ENCODE measurements at regions not wholly inside any gene's neighbourhood (a gene's known extent, or its start where the extent isn't known, plus 50 kb on each side); places are given as distances from the start of the nearest gene placed in this dataset.

DNA sequence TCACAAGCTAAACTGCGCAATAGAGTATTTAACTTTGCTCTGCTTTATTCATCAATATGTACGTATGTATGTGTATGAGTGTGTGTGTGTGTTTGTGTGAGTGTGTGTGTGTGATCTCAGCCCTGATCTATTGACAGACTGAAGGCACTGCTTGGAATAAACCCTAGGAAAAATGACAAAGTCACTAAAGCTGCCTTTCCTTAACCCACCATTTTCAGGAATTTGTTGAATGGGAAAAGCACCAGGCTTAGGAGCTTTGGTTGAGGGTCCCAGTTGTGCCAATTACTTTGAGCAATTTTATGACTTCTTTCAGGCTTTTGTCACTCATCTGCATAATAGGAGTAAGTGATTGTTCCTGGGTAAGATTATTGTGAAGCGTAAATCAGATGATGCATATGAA lies 108.6 kb upstream of the TLR4 start:
- H3K27me3 ChIP-seq (ENCODE audit: insufficient read depth, low read length) = no peaks in the 10 kb centered on the region
- H3K4me1 ChIP-seq (ENCODE audit: insufficient read depth, low read length) = no peaks in the 10 kb centered on the region
- H3K4me3 ChIP-seq (ENCODE audit: low read length) = no peak overlapping the region
- H2AFZ ChIP-seq (ENCODE audit: low read depth, low read length) = no peak overlapping the region
- H3K36me3 ChIP-seq (ENCODE audit: insufficient read depth, low read length) = no peaks in the 10 kb centered on the region
- H3K9me3 ChIP-seq (ENCODE audit: low read length) = no peaks in the 10 kb centered on the region

DNA sequence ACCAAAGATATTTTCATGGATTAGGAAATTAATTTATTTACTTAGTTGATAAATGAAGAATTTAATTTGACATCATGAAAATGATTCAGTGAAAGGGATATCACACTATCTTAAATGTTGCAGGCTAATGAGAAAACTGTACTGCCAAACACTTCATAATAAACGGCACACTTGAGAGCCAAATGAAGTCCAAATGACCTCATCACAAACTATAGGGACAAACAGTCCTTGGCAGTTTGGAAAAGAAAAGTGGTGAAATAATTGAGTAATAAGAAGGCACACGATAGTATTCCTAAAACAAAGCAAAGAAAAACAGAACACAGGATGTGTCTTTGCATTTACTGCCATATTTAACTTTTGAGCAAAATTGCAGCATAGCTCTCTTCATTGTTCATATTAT lies 116.9 kb upstream of the TLR4 start:
- no peaks in the 10 kb centered on the region for H3K9me3 ChIP-seq (ENCODE audit: low read length)
- H3K4me3 ChIP-seq (ENCODE audit: low read length) = no peak overlapping the region
- no peak overlapping the region for H2AFZ ChIP-seq (ENCODE audit: low read depth, low read length)
- H3K36me3 ChIP-seq (ENCODE audit: insufficient read depth, low read length) = no peaks in the 10 kb centered on the region
- no peaks in the 10 kb centered on the region for H3K4me1 ChIP-seq (ENCODE audit: insufficient read depth, low read length)
- no peaks in the 10 kb centered on the region for H3K27me3 ChIP-seq (ENCODE audit: insufficient read depth, low read length)

DNA sequence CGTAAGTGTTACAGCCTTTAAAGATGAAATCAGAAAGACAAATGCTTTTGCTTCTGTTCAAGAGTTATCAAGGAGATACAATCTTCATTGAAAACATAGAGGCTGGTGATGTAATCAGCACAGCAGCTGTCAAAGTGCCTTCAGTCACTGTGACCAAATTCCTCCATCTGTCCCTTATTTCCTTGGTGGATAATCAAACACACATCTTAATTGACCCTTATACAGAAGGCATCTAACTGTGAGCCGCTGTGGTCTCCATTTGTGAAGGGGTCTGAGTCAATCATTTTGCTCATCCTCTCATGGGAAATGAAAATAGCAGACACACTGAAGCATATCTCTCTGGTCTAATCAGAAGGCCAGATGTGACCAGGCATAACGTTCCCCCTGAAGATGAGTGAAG lies 130.1 kb upstream of the TLR4 start:
- Histone ChIP-seq H3K36me3 (ENCODE audit: insufficient read depth, low read length) (no peaks in the 10 kb centered on the region), H3K4me3 (ENCODE audit: low read length) (no peak overlapping the region)

DNA sequence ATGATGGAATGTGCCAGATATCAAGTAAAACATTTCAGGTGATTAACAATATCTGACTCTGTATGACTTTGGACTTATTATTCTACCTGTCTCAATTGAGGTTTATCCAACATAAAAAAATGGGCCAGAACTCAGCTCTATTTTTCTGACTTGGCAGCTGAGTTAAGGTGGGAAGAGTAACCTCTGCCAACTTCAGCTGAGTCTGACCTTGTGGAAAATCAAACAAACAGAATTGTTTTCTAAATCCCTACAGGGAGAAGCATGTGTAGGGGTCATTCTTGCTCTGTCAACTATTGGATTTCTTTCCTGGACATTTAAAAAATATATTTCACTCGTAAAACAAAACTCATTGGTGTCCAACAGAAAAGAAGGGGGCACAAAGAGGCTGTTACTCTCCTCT lies 139.4 kb upstream of the TLR4 start:
- Histone ChIP-seq H3K27me3 (ENCODE audit: insufficient read depth, low read length) (no peaks in the 10 kb centered on the region), H3K4me1 (ENCODE audit: insufficient read depth, low read length) (no peaks in the 10 kb centered on the region), H3K4me3 (ENCODE audit: low read length) (no peak overlapping the region), H3K36me3 (ENCODE audit: insufficient read depth, low read length) (no peaks in the 10 kb centered on the region), H2AFZ (ENCODE audit: low read depth, low read length) (no peak overlapping the region), H3K9me3 (ENCODE audit: low read length) (no peaks in the 10 kb centered on the region)

More for the DNA sequence above, 130.1 kb upstream of the TLR4 start:
- H3K27me3 ChIP-seq (ENCODE audit: insufficient read depth, low read length) = no peaks in the 10 kb centered on the region
- no peaks in the 10 kb centered on the region for H3K9me3 ChIP-seq (ENCODE audit: low read length)
- H2AFZ ChIP-seq (ENCODE audit: low read depth, low read length) = no peak overlapping the region
- no peaks in the 10 kb centered on the region for H3K4me1 ChIP-seq (ENCODE audit: insufficient read depth, low read length)

DNA sequence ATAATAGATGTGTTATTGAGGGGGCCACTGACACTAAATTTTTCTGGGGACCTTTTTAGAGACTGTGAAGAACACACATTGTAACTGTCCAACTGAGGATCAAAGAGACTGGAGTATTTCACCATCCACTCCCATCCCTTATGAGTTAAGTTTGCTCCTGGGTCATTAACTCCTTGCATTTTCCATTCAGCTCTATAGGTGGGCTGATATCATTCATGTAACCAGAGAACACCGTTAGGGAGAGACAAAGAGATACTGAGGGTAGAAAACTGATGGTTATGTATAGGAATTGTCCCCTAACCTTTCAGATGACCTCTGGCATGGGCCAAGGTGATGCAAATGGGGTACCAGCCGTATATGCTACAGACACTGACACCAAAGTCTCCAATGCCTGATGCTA lies 142.4 kb upstream of the TLR4 start:
- H3K36me3 ChIP-seq (ENCODE audit: insufficient read depth, low read length) = no peaks in the 10 kb centered on the region
- H3K4me1 ChIP-seq (ENCODE audit: insufficient read depth, low read length) = no peaks in the 10 kb centered on the region
- H2AFZ ChIP-seq (ENCODE audit: low read depth, low read length) = no peak overlapping the region
- H3K27me3 ChIP-seq (ENCODE audit: insufficient read depth, low read length) = no peaks in the 10 kb centered on the region
- H3K9me3 ChIP-seq (ENCODE audit: low read length) = no peaks in the 10 kb centered on the region
- no peak overlapping the region for H3K4me3 ChIP-seq (ENCODE audit: low read length)

DNA sequence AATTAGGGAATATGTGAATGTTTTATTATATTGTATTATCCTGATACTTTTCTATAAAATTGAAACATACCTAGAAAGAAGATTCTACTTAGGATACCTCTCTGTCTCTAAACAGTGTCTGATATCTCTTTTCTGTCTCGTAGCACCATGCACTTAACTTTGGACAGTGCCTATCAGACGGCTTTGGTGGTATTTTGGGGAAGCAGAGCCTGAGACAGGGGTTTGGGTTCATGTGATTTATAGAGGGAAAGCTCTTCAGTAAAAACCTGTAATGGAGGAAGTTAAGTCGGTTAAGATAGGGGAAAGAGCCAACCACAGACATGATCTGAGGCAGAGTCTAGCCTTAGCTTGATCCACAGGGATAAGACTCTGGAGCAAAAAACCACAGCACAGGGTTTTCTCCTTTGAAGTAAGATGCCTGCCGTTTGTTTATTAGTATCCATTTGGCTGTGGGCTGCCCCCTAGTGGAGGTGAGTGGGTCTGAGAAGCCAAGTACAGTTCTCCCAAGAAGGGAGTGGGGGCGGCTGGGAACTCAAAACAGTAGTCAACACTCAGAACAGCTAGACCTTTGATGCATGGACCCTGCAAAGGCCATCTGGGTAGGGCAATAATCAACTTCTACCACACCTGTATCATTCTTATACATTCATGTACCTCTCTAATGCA lies 141.2 kb upstream of the ASTN2 start:
- H3K36me3 ChIP-seq (ENCODE audit: insufficient read depth, low read length) = no peaks in the 10 kb centered on the region

DNA sequence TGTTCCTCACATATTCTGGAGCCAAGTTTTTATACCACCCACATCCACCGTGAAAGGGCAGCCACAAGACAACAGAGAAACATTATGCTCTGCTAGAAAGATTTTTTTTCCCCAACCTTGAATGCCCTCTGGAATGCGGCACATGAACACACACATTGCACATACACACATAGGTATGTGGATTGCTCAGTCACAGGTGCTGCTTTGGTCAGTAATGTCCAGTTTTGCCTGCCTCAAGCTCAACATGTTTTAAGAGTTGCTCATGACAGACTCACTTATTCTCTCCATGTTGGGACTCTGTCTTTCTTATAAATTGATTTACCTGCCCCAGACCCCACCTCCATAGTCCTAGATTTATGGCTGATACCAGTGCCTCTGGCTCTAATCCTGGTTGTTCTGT lies 138.0 kb upstream of the ASTN2 start:
- Histone ChIP-seq H3K9me3 (ENCODE audit: low read length) (no peaks in the 10 kb centered on the region), H3K36me3 (ENCODE audit: insufficient read depth, low read length) (no peaks in the 10 kb centered on the region), H3K4me1 (ENCODE audit: insufficient read depth, low read length) (no peaks in the 10 kb centered on the region), H3K4me3 (ENCODE audit: low read length) (no peak overlapping the region), H2AFZ (ENCODE audit: low read depth, low read length) (no peak overlapping the region), H3K27me3 (ENCODE audit: insufficient read depth, low read length) (no peaks in the 10 kb centered on the region)

More for the DNA sequence above, 141.2 kb upstream of the ASTN2 start:
- no peak overlapping the region for H2AFZ ChIP-seq (ENCODE audit: low read depth, low read length)
- H3K4me1 ChIP-seq (ENCODE audit: insufficient read depth, low read length) = no peaks in the 10 kb centered on the region
- no peaks in the 10 kb centered on the region for H3K9me3 ChIP-seq (ENCODE audit: low read length)
- H3K27me3 ChIP-seq (ENCODE audit: insufficient read depth, low read length) = no peaks in the 10 kb centered on the region
- H3K4me3 ChIP-seq (ENCODE audit: low read length) = no peak overlapping the region

DNA sequence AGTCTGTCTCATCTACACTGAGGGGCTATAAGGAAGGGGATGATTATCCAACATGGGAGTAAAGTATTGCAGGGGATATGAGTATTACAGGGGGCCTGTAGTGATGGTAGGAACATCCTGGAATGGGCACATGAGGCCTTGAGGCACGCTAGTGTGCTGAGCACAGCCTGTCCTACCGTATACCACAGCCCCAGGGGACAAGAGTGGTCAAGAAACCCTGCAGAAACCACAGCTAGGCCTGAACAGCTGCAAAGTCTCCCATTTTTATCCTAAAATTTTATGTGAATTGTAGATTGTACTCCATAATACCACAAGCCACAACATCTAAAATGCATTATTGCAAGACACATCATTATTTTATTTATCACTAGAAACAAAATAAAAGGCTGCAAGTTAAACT lies 136.3 kb upstream of the ASTN2 start:
- no peaks in the 10 kb centered on the region for H3K27me3 ChIP-seq (ENCODE audit: insufficient read depth, low read length)
- no peaks in the 10 kb centered on the region for H3K36me3 ChIP-seq (ENCODE audit: insufficient read depth, low read length)
- no peak overlapping the region for H2AFZ ChIP-seq (ENCODE audit: low read depth, low read length)
- no peak overlapping the region for H3K4me3 ChIP-seq (ENCODE audit: low read length)
- H3K9me3 ChIP-seq (ENCODE audit: low read length) = no peaks in the 10 kb centered on the region
- H3K4me1 ChIP-seq (ENCODE audit: insufficient read depth, low read length) = no peaks in the 10 kb centered on the region

DNA sequence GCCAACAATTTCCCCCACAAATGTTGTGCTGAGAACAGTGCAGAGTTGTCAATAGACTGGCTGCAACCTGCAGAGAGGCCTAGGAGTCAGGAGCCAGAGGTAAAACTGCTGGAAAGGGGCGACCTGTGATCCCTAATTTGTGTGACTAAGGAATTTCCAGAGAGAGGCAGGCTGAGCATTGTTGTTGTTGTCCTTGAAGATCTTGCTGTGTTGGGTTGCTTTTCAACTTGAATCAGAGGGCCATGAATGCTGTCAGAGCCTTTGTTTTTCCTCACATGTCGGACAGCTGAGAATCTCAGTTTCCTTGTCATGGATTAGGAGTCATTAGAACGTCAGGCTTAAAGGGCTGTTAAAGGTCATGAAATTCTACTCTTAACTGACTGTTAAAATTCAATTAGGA lies 134.6 kb upstream of the ASTN2 start:
- Histone ChIP-seq H3K9me3 (ENCODE audit: low read length) (no peaks in the 10 kb centered on the region), H3K4me1 (ENCODE audit: insufficient read depth, low read length) (no peaks in the 10 kb centered on the region), H3K4me3 (ENCODE audit: low read length) (no peak overlapping the region), H3K27me3 (ENCODE audit: insufficient read depth, low read length) (no peaks in the 10 kb centered on the region), H3K36me3 (ENCODE audit: insufficient read depth, low read length) (no peaks in the 10 kb centered on the region), H2AFZ (ENCODE audit: low read depth, low read length) (no peak overlapping the region)

DNA sequence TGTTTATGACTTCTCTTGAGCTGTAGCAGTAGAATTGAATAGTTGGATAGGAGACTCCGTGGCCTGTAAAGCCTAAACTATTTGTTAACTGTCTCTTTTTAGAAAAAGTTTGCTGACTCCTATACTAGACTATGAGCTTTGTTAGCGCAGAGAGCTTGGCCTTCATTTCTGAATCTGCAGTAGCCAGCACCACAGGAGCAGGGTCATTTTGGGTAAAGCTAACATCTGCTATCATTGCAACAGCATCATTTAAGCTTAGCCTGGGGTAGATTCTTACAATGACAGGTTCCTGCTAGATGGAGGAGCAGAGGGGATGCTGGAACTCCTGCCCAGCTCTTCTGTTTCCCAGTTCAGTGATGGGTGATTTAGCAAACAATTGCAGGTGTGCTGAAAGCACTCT lies 133.7 kb upstream of the ASTN2 start:
- Histone ChIP-seq H3K36me3 (ENCODE audit: insufficient read depth, low read length) (no peaks in the 10 kb centered on the region), H3K27me3 (ENCODE audit: insufficient read depth, low read length) (no peaks in the 10 kb centered on the region), H3K9me3 (ENCODE audit: low read length) (no peaks in the 10 kb centered on the region), H3K4me1 (ENCODE audit: insufficient read depth, low read length) (no peaks in the 10 kb centered on the region), H2AFZ (ENCODE audit: low read depth, low read length) (no peak overlapping the region), H3K4me3 (ENCODE audit: low read length) (no peak overlapping the region)

DNA sequence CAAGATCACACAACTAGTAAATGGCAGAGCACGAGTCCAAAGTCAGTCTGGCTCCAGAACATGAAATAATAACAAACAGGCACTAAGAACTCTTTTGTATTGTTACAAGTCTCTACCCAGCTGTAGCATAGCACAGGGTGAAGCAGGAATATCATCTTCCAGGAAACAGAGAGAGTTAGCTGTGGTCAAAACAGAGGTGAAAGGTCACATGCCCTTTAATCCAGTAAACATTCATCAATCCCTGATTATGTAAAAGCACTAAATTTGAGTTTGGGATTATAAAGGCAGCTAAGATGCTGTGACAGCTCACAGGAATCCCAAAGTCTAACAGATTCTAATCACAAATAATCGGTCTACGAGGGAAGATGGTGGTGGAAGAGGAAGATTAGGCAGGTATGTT lies 133.0 kb upstream of the ASTN2 start:
- Histone ChIP-seq H3K36me3 (ENCODE audit: insufficient read depth, low read length) (no peaks in the 10 kb centered on the region), H2AFZ (ENCODE audit: low read depth, low read length) (no peak overlapping the region), H3K4me1 (ENCODE audit: insufficient read depth, low read length) (no peaks in the 10 kb centered on the region), H3K4me3 (ENCODE audit: low read length) (no peak overlapping the region), H3K27me3 (ENCODE audit: insufficient read depth, low read length) (no peaks in the 10 kb centered on the region), H3K9me3 (ENCODE audit: low read length) (no peaks in the 10 kb centered on the region)

DNA sequence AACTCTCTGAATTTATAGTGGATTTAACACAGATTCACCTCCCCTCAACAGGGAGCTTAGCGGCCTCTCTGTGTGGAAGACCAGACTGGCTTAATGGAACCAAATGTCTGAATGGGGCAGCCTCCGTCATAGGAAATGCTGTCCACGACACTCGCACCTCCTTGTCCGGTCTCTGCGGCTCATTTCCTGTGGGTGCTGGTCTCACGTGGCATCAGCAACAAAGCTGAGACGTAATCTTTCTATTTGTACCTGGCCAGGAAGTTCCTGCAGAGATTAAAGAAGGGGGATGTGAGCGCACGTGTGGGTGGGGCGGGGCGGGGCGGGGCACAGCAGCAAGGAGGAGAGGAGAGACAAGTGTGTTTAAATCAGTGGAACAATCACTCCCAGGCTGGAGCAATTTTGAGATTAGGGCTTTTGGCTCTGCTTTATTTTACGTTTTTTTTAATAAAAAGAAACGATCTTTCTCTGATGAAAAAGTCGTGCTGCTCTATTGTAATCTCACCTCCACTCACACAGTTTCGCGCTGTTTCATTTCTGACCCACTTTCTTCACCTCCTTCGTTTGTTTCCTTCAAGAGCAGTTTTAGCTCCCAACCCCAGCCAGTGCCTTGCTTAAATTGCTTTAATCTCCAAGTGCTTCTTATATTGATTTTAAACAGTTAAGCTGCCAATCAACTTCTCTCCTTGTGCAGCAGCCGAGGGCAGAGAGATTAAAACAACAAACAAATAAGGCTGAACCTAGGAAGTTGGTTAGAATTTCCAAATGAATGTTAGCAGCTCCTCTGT lies 132.2 kb upstream of the ASTN2 start:
- Histone ChIP-seq H3K36me3 (ENCODE audit: insufficient read depth, low read length) (no peaks in the 10 kb centered on the region), H3K27me3 (ENCODE audit: insufficient read depth, low read length) (no peaks in the 10 kb centered on the region), H3K4me3 (ENCODE audit: low read length) (no peak overlapping the region), H3K9me3 (ENCODE audit: low read length) (no peaks in the 10 kb centered on the region), H2AFZ (ENCODE audit: low read depth, low read length) (no peak overlapping the region), H3K4me1 (ENCODE audit: insufficient read depth, low read length) (no peaks in the 10 kb centered on the region)

DNA sequence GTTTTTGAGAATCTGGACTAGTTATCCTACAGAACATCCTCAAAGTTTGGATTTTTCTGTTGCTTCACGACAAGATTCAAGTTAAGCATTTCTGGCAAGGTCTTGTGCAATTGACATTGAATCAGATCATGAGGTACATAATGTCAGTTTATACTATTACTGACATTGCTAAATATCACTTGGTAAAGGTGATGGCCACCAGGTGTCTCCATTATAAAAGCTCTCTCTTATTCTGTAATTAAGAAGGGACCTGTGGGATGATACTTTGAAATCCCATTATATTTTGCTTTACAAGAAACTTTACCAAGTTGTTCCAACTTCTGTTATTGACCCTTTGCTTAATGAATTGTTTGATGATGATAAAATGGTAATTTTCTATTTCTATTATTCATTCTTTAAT lies 131.0 kb upstream of the ASTN2 start:
- Histone ChIP-seq H3K27me3 (ENCODE audit: insufficient read depth, low read length) (no peaks in the 10 kb centered on the region), H3K4me3 (ENCODE audit: low read length) (no peak overlapping the region), H2AFZ (ENCODE audit: low read depth, low read length) (no peak overlapping the region), H3K36me3 (ENCODE audit: insufficient read depth, low read length) (no peaks in the 10 kb centered on the region), H3K9me3 (ENCODE audit: low read length) (no peaks in the 10 kb centered on the region), H3K4me1 (ENCODE audit: insufficient read depth, low read length) (no peaks in the 10 kb centered on the region)

DNA sequence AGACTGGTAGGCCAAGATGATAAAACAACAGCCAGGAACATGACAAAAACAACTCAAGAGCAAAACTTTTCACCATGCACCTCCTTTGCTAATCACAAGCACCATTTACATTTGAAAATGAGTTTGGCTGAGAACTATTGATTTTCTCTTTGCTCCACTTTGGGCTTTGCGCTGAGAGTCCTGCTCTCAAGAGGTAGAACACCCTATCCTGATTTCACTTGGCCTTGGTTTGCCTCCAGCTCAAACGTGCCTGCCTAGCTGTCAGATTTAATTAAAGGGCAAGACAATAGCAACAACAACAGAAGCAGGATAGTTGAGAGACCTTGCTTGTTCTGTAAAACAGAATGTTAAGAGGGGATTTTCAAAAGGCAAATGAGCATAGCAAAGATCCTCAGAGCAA lies 128.2 kb upstream of the ASTN2 start:
- Histone ChIP-seq H3K4me1 (ENCODE audit: insufficient read depth, low read length) (no peaks in the 10 kb centered on the region), H3K9me3 (ENCODE audit: low read length) (no peaks in the 10 kb centered on the region), H3K27me3 (ENCODE audit: insufficient read depth, low read length) (no peaks in the 10 kb centered on the region), H3K4me3 (ENCODE audit: low read length) (no peak overlapping the region), H3K36me3 (ENCODE audit: insufficient read depth, low read length) (no peaks in the 10 kb centered on the region), H2AFZ (ENCODE audit: low read depth, low read length) (no peak overlapping the region)
